ENCODE measurements at regions not wholly inside any gene's neighbourhood (a gene's known extent, or its start where the extent isn't known, plus 50 kb on each side); places are given as distances from the start of the nearest gene placed in this dataset.
A peak's percentile ranks its signal among the peaks of the same experiment; 100 is the strongest.

GRCh38 chr2:19648583-19648982, 253.2 kb downstream of the TTC32 start:
- peaks cover 24% of the 10 kb centered on the region for H3K4me1 ChIP-seq (ENCODE audit: insufficient read depth, poor library complexity, severe bottlenecking)
- TF ChIP-seq, protein P1, sequence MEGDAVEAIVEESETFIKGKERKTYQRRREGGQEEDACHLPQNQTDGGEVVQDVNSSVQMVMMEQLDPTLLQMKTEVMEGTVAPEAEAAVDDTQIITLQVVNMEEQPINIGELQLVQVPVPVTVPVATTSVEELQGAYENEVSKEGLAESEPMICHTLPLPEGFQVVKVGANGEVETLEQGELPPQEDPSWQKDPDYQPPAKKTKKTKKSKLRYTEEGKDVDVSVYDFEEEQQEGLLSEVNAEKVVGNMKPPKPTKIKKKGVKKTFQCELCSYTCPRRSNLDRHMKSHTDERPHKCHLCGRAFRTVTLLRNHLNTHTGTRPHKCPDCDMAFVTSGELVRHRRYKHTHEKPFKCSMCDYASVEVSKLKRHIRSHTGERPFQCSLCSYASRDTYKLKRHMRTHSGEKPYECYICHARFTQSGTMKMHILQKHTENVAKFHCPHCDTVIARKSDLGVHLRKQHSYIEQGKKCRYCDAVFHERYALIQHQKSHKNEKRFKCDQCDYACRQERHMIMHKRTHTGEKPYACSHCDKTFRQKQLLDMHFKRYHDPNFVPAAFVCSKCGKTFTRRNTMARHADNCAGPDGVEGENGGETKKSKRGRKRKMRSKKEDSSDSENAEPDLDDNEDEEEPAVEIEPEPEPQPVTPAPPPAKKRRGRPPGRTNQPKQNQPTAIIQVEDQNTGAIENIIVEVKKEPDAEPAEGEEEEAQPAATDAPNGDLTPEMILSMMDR (IDR thresholded peaks at IDR 0.05; ENCODE audit: poor library complexity, severe bottlenecking) = no peak
- no peaks in the 10 kb centered on the region for H3K9me3 ChIP-seq (ENCODE audit: severe bottlenecking)
- peak overlapping the region; percentile 81 for H3K27ac ChIP-seq (ENCODE audit: poor library complexity, severe bottlenecking)
- no peaks in the 10 kb centered on the region for H3K27me3 ChIP-seq (ENCODE audit: insufficient read depth, poor library complexity, severe bottlenecking)
- ATAC-seq (ENCODE audit: low read depth) (peak; percentile 82), DNase-seq (ENCODE audit: low spot score) (peak; percentile 74)
- no peak overlapping the region for H3K4me3 ChIP-seq (ENCODE audit: severe bottlenecking)
- H3K36me3 ChIP-seq (ENCODE audit: low read depth) = no peaks in the 10 kb centered on the region

GRCh38 chr2:19646987-19647386, 254.8 kb downstream of the TTC32 start:
- Histone ChIP-seq H3K4me1 (ENCODE audit: insufficient read depth, poor library complexity, severe bottlenecking) (peaks cover 24% of the 10 kb centered on the region), H3K9me3 (ENCODE audit: severe bottlenecking) (no peaks in the 10 kb centered on the region), H3K36me3 (ENCODE audit: low read depth) (no peaks in the 10 kb centered on the region), H3K27me3 (ENCODE audit: insufficient read depth, poor library complexity, severe bottlenecking) (no peaks in the 10 kb centered on the region), H3K4me3 (ENCODE audit: severe bottlenecking) (no peak overlapping the region), H3K27ac (ENCODE audit: poor library complexity, severe bottlenecking) (no peak overlapping the region)
- TF ChIP-seq, protein P1 (IDR thresholded peaks at IDR 0.05; ENCODE audit: poor library complexity, severe bottlenecking) = no peak
- no peak for DNase-seq (ENCODE audit: low spot score)
- ATAC-seq (ENCODE audit: low read depth) = no peak

GRCh38 chr2:19644763-19645162, 257.0 kb downstream of the TTC32 start:
- no peaks in the 10 kb centered on the region for H3K36me3 ChIP-seq (ENCODE audit: low read depth)
- no peak overlapping the region for H3K27ac ChIP-seq (ENCODE audit: poor library complexity, severe bottlenecking)
- DNase-seq (ENCODE audit: low spot score) = no peak
- peaks cover 15% of the 10 kb centered on the region for H3K4me1 ChIP-seq (ENCODE audit: insufficient read depth, poor library complexity, severe bottlenecking)
- H3K9me3 ChIP-seq (ENCODE audit: severe bottlenecking) = no peaks in the 10 kb centered on the region
- no peak for ATAC-seq (ENCODE audit: low read depth)
- no peaks in the 10 kb centered on the region for H3K27me3 ChIP-seq (ENCODE audit: insufficient read depth, poor library complexity, severe bottlenecking)
- H3K4me3 ChIP-seq (ENCODE audit: severe bottlenecking) = no peak overlapping the region
- TF ChIP-seq, protein P1 (IDR thresholded peaks at IDR 0.05; ENCODE audit: poor library complexity, severe bottlenecking) = no peak

DNA sequence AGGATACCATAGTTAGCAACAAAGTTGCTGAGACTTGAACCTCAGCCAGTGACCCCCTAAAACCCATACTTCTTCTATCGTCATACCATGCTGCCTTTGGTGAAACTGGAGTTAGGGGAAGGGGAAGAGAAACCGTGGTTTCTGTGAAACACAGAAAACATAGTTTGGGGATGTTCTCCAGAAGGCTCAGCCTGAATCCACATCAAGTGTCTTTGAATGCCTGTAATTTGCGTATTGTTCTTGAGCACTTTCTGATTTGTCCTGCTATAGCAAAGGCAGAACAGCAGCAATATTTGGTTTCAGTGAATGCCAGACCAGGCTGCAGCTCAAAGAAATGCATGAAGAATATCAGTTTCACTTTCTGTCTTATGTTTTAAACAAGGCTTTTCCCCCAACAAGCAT, 258.7 kb downstream of the TTC32 start:
- no peak for ATAC-seq (ENCODE audit: low read depth)
- H3K4me3 ChIP-seq (ENCODE audit: severe bottlenecking) = no peak overlapping the region

DNA sequence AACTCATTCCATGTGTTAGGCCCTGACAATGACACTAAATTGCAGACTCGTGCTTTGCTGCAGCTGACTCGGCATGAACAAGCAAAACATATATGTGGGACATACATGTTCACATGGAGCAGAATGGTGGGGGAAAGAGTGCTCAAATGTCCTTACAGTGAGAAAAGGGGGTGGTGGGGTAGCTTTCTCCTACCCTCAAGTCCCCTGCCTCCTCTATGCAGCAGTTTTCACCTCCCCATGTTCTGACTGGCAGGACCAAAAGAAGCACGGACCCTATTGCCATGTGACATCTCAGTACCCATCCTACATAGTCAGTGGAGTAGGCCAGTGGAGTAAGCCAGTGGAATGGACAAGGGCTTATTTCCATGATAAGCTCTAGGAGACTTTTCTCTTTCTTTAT, 259.3 kb downstream of the TTC32 start:
- Histone ChIP-seq H3K9me3 (ENCODE audit: severe bottlenecking) (no peaks in the 10 kb centered on the region), H3K27ac (ENCODE audit: poor library complexity, severe bottlenecking) (no peak overlapping the region), H3K36me3 (ENCODE audit: low read depth) (no peaks in the 10 kb centered on the region), H3K4me3 (ENCODE audit: severe bottlenecking) (no peak overlapping the region), H3K27me3 (ENCODE audit: insufficient read depth, poor library complexity, severe bottlenecking) (no peaks in the 10 kb centered on the region), H3K4me1 (ENCODE audit: insufficient read depth, poor library complexity, severe bottlenecking) (no peaks in the 10 kb centered on the region)
- TF ChIP-seq, protein P1 (IDR thresholded peaks at IDR 0.05; ENCODE audit: poor library complexity, severe bottlenecking) = no peak
- DNase-seq (ENCODE audit: low spot score) (no peak), ATAC-seq (ENCODE audit: low read depth) (no peak)

More for the DNA sequence above, 258.7 kb downstream of the TTC32 start:
- DNase-seq (ENCODE audit: low spot score) = no peak
- TF ChIP-seq, protein P1 (IDR thresholded peaks at IDR 0.05; ENCODE audit: poor library complexity, severe bottlenecking) = no peak
- H3K4me1 ChIP-seq (ENCODE audit: insufficient read depth, poor library complexity, severe bottlenecking) = no peaks in the 10 kb centered on the region
- no peaks in the 10 kb centered on the region for H3K36me3 ChIP-seq (ENCODE audit: low read depth)
- no peaks in the 10 kb centered on the region for H3K27me3 ChIP-seq (ENCODE audit: insufficient read depth, poor library complexity, severe bottlenecking)
- H3K27ac ChIP-seq (ENCODE audit: poor library complexity, severe bottlenecking) = no peak overlapping the region
- no peaks in the 10 kb centered on the region for H3K9me3 ChIP-seq (ENCODE audit: severe bottlenecking)

Measured in RWPE2 (cell line).